HG02642 (cell line): ENCODE measurements at regions not wholly inside any gene's neighbourhood (a gene's known extent, or its start where the extent isn't known, plus 50 kb on each side); places are given as distances from the start of the nearest gene placed in this dataset.
"Not testable (repeated sequence)": the region's sequence is repeated elsewhere in the genome, so short reads cannot be mapped to it uniquely, and the experiment has no call there.

Experiments
- ATAC-seq: cut with Tn5 transposase; IDR thresholded peaks from one replicate; pipeline ENCODE4 v1.9.1; 2021; ENCODE audit warnings: mild to moderate bottlenecking; ENCODE audit not compliant: unreplicated experiment, poor library complexity

- no peak for ATAC-seq
Observed at GRCh38 chr4:129823105-129823504, 727.2 kb downstream of the C4orf33 start.

- no peak for ATAC-seq
Observed at GRCh38 chr4:129829373-129829772, 733.4 kb downstream of the C4orf33 start.

- ATAC-seq, result no peak
Observed at GRCh38 chr4:129839687-129840086, 743.7 kb downstream of the C4orf33 start.

- ATAC-seq, result no peak
Observed at GRCh38 chr4:129842096-129842495, 746.1 kb downstream of the C4orf33 start.

- ATAC-seq, result no peak
Observed at GRCh38 chr4:129852434-129852833, 756.5 kb downstream of the C4orf33 start.

GRCh38 chr4:129853685-129854467, 757.9 kb downstream of the C4orf33 start:
- ATAC-seq, result not testable (repeated sequence)

GRCh38 chr4:129862461-129862860, 766.5 kb downstream of the C4orf33 start:
- ATAC-seq, result no peak

GRCh38 chr4:129863206-129863605, 767.3 kb downstream of the C4orf33 start:
- no peak for ATAC-seq

GRCh38 chr4:129883996-129884395, 788.0 kb downstream of the C4orf33 start:
- no peak for ATAC-seq

- ATAC-seq, result no peak
Observed at GRCh38 chr4:129897111-129897510, 801.2 kb downstream of the C4orf33 start.

- no peak for ATAC-seq
Observed at GRCh38 chr4:129899849-129900248, 803.9 kb downstream of the C4orf33 start.

- ATAC-seq, result no peak
Observed at GRCh38 chr4:129900430-129900953, 804.5 kb downstream of the C4orf33 start.

GRCh38 chr4:129901205-129901604, 805.3 kb downstream of the C4orf33 start:
- no peak for ATAC-seq

GRCh38 chr4:129903861-129904260, 807.9 kb downstream of the C4orf33 start:
- ATAC-seq, result no peak

GRCh38 chr4:129905256-129905655, 809.3 kb downstream of the C4orf33 start:
- ATAC-seq, result no peak

GRCh38 chr4:129908117-129908516, 812.2 kb downstream of the C4orf33 start:
- no peak for ATAC-seq

- ATAC-seq, result no peak
Observed at GRCh38 chr4:129916991-129917390, 821.0 kb downstream of the C4orf33 start.

- no peak for ATAC-seq
Observed at GRCh38 chr4:129917651-129918050, 821.7 kb downstream of the C4orf33 start.

- no peak for ATAC-seq
Observed at GRCh38 chr4:129926936-129927335, 831.0 kb downstream of the C4orf33 start.

GRCh38 chr4:129929052-129929451, 833.1 kb downstream of the C4orf33 start:
- no peak for ATAC-seq

- ATAC-seq, result no peak
Observed at GRCh38 chr4:129929984-129930383, 834.0 kb downstream of the C4orf33 start.

GRCh38 chr4:129950217-129950616, 854.3 kb downstream of the C4orf33 start:
- no peak for ATAC-seq
